IPS DF 6.9 (cell line): ENCODE measurements at regions not wholly inside any gene's neighbourhood (a gene's known extent, or its start where the extent isn't known, plus 50 kb on each side); places are given as distances from the start of the nearest gene placed in this dataset.
"Not testable (repeated sequence)": the region's sequence is repeated elsewhere in the genome, so short reads cannot be mapped to it uniquely, and the experiment has no call there.

Experiments
- DNase-seq: peaks from one replicate; pipeline ENCODE4 v3.0.0-alpha.2; 2013; ENCODE audit warnings: low read depth, low spot score
- H3K27ac ChIP-seq: one replicate; pipeline ENCODE4 v1.5.1; 2013; ENCODE audit warnings: low read length, control low read depth
- H3K27me3 ChIP-seq: 2 replicates; pipeline ENCODE4 v1.6.1; 2013; ENCODE audit warnings: mild to moderate bottlenecking, low read length; ENCODE audit not compliant: control insufficient read depth, insufficient read depth
- H3K36me3 ChIP-seq: 2 replicates; pipeline ENCODE4 v1.6.1; 2013; ENCODE audit warnings: low read length; ENCODE audit not compliant: control insufficient read depth, insufficient read depth
- H3K4me1 ChIP-seq: 2 replicates; pipeline ENCODE4 v1.6.1; 2013; ENCODE audit warnings: low read length; ENCODE audit not compliant: control insufficient read depth, insufficient read depth
- H3K4me3 ChIP-seq: 2 replicates; pipeline ENCODE4 v1.5.1; 2013; ENCODE audit warnings: mild to moderate bottlenecking, low read length
- H3K9me3 ChIP-seq: 2 replicates; pipeline ENCODE4 v1.6.1; 2013; ENCODE audit warnings: low read length, inconsistent platforms; ENCODE audit not compliant: control insufficient read depth, insufficient read depth
- WGBS: extraction: QIAGEN DNeasy Blood & Tissue Kit; methylation state at CpG from one replicate; pipeline ENCODE4 v1.1.7; 2013; ENCODE audit warnings: mixed read lengths, missing lambda C conversion rate; ENCODE audit not compliant: insufficient read length, insufficient coverage; 5-methylcytosine and 5-hydroxymethylcytosine counted together

- Histone ChIP-seq H3K9me3 (no peaks in the 10 kb centered on the region), H3K4me3 (no peak overlapping the region), H3K27me3 (no peaks in the 10 kb centered on the region), H3K27ac (no peak overlapping the region), H3K36me3 (no peaks in the 10 kb centered on the region), H3K4me1 (no peaks in the 10 kb centered on the region)
- no peak for DNase-seq
- WGBS: no CpG with 5 or more reads among the region's 5 CpGs
Measured at GRCh38 chr4:72761368-72762038, 192.5 kb upstream of the ADAMTS3 start.

- H3K4me3 ChIP-seq, H3K27me3 ChIP-seq, H3K36me3 ChIP-seq, H3K4me1 ChIP-seq, H3K9me3 ChIP-seq, H3K27ac ChIP-seq, DNase-seq: not testable (repeated sequence)
Measured at GRCh38 chr4:72753414-72753813, 184.4 kb upstream of the ADAMTS3 start.

- H3K27ac ChIP-seq: no peak overlapping the region
- no peaks in the 10 kb centered on the region for H3K27me3 ChIP-seq
- WGBS: no CpG with 5 or more reads among the region's 1 CpG
- no peak overlapping the region for H3K4me3 ChIP-seq
- no peaks in the 10 kb centered on the region for H3K9me3 ChIP-seq
- no peak for DNase-seq
- no peaks in the 10 kb centered on the region for H3K36me3 ChIP-seq
- no peaks in the 10 kb centered on the region for H3K4me1 ChIP-seq
Measured at GRCh38 chr4:72744103-72744725, 175.2 kb upstream of the ADAMTS3 start.

- Histone ChIP-seq H3K36me3 (no peaks in the 10 kb centered on the region), H3K9me3 (no peaks in the 10 kb centered on the region), H3K27me3 (no peaks in the 10 kb centered on the region), H3K27ac (no peak overlapping the region), H3K4me3 (no peak overlapping the region), H3K4me1 (no peaks in the 10 kb centered on the region)
- no CpG with 5 or more reads among the region's 2 CpGs for WGBS
- no peak for DNase-seq
Measured at GRCh38 chr4:72743078-72743477, 174.1 kb upstream of the ADAMTS3 start.

GRCh38 chr4:72715299-72715698 lies 146.3 kb upstream of the ADAMTS3 start:
- DNase-seq: no peak
- no peak overlapping the region for H3K4me3 ChIP-seq
- no peaks in the 10 kb centered on the region for H3K4me1 ChIP-seq
- no CpG with 5 or more reads among the region's 2 CpGs for WGBS
- H3K27ac ChIP-seq: no peak overlapping the region
- H3K36me3 ChIP-seq: no peaks in the 10 kb centered on the region
- no peaks in the 10 kb centered on the region for H3K9me3 ChIP-seq
- H3K27me3 ChIP-seq: no peaks in the 10 kb centered on the region

GRCh38 chr4:72714482-72715279 lies 145.7 kb upstream of the ADAMTS3 start:
- DNase-seq: no peak

DNA sequence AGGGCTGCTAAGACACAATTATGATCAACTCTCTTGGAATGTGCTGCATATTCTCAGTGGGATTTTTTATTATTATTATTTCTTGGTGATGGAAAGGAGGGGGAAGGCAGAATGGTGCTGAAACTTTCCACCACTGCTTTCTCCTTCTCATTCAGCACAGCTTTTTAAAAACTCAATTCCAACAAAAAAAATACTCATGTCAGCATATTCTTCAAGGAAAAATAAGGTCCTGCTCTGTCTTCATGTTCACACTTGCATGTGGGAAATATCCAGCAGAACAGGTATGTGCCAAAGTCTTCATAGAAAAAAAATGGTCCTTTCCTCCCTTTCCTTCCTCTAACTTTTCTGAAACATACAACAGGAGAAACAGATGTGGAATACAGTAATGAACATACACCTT lies 144.0 kb upstream of the ADAMTS3 start:
- Histone ChIP-seq H3K27ac (no peak overlapping the region), H3K9me3 (no peaks in the 10 kb centered on the region), H3K27me3 (no peaks in the 10 kb centered on the region), H3K4me3 (no peak overlapping the region), H3K4me1 (no peaks in the 10 kb centered on the region), H3K36me3 (no peaks in the 10 kb centered on the region)
- no peak for DNase-seq

More at GRCh38 chr4:72714482-72715279, 145.7 kb upstream of the ADAMTS3 start:
- WGBS: no CpG with 5 or more reads among the region's 6 CpGs
- Histone ChIP-seq H3K9me3 (no peaks in the 10 kb centered on the region), H3K36me3 (no peaks in the 10 kb centered on the region), H3K27ac (no peak overlapping the region), H3K4me3 (no peak overlapping the region), H3K4me1 (no peaks in the 10 kb centered on the region), H3K27me3 (no peaks in the 10 kb centered on the region)

DNA sequence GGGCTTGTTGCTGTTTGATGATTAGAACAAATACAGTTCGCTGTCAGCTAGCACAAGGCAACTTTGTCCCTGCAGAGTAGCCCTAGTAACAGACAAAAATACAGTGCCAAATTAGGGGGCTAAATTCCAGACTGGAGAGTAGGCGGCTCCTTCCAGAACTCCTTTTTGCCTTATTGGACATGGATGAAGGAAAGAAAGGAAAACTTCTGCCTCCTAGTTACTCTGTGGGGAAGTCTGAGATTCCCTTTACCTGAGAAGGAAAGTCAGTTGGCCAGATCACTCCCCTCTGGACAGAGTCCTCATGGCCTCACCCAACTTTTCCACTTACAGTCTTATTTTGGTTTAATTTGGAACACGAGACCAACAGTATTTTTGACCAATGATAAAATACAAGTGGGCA lies 140.5 kb upstream of the ADAMTS3 start:
- Histone ChIP-seq H3K4me1 (no peaks in the 10 kb centered on the region; the same call in 1 of the 2 replicates), H3K27me3 (no peaks in the 10 kb centered on the region), H3K27ac (no peak overlapping the region), H3K9me3 (no peaks in the 10 kb centered on the region), H3K36me3 (no peaks in the 10 kb centered on the region), H3K4me3 (no peak overlapping the region)
- no peak for DNase-seq
- WGBS: no CpG with 5 or more reads among the region's 3 CpGs

DNA sequence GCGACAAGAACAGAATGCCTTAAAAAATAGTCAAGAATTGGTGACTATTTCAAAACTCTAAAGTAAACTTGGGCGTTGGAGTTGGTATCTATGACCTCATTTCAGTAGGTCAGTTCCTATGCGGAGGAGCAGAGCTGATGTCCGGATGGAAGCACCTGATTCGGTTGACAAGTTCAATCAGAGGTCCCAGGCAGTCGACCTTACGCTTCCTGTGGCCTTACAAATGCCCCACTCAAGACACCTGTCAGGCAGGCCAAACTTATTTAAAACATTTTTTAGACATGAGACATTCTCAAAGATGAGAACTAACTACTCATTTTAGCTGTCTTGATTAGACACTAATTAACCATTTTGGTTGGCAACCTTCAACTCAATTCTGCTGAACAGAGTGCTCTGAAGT lies 137.7 kb upstream of the ADAMTS3 start:
- Histone ChIP-seq H3K4me1 (no peaks in the 10 kb centered on the region; the same call in 1 of the 2 replicates), H3K27ac (no peak overlapping the region), H3K9me3 (no peaks in the 10 kb centered on the region), H3K4me3 (no peak overlapping the region), H3K36me3 (no peaks in the 10 kb centered on the region), H3K27me3 (no peaks in the 10 kb centered on the region)
- no CpG with 5 or more reads among the region's 7 CpGs for WGBS
- DNase-seq: no peak

DNA sequence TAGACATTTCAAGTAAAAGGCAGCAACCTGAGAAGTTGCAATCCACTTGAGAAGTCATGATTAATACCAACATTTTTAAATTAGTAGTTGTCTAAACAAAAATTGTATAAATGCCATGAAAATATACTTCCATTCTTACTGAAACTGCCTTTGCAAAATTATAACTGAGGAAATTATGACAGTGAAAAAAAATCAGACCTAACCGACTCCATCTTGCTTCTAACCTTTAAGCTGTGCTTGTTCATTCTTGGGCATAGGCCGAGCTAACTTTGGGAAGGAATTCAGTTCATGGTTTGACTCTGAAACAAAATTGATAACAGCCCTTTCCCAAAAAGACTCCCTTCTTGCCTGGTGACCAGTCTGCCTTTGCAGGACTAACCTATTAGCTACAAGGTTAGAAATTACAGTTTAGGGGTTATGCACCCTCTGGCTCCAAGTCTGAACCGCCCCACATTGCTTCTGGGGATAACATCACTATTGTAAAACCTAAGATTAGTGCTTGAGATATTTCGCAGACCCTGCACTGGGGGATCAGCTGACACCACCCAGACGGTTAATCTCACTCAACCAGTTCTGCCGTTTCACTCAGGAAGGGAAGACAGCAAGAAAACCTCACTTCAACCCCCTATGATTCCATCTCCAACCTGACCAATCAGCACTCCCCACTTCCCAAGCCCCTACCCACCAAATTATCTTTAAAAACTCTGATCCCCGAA lies 136.1 kb upstream of the ADAMTS3 start:
- no CpG with 5 or more reads among the region's 7 CpGs for WGBS
- DNase-seq, H3K9me3 ChIP-seq, H3K4me1 ChIP-seq, H3K27me3 ChIP-seq, H3K27ac ChIP-seq, H3K4me3 ChIP-seq, H3K36me3 ChIP-seq: not testable (repeated sequence)
